Stimulated activated CD4-positive, alpha-beta T cell treated with anti-CD3 and anti-CD28 coated beads, Interleukin-12 subunit alpha, Interleukin-12 subunit beta, amount 100 ng/mL, for 24 hours (primary cell): ENCODE measurements at regions not wholly inside any gene's neighbourhood (a gene's known extent, or its start where the extent isn't known, plus 50 kb on each side); places are given as distances from the start of the nearest gene placed in this dataset.

Experiments used
- DNase-seq, 2 experiments: peaks; one replicate each; pipeline ENCODE4 v3.0.0-alpha.2; 2020; ENCODE audit warnings: low read depth in 2 of 2

GRCh38 chr2:60321816-60322215 is 231.6 kb downstream of the BCL11A start:
- no peak for DNase-seq

GRCh38 chr2:60320724-60321123 is 232.7 kb downstream of the BCL11A start:
- no peak for DNase-seq

GRCh38 chr2:60319031-60319547 is 234.4 kb downstream of the BCL11A start:
- no peak for DNase-seq

GRCh38 chr2:60318544-60318943 is 234.9 kb downstream of the BCL11A start:
- DNase-seq: no peak

- no peak for DNase-seq
Measured at GRCh38 chr2:60317844-60318243, 235.6 kb downstream of the BCL11A start.

- DNase-seq: no peak
Measured at GRCh38 chr2:60317034-60317386, 236.4 kb downstream of the BCL11A start.

- DNase-seq: no peak
Measured at GRCh38 chr2:60316381-60317033, 236.9 kb downstream of the BCL11A start.

- no peak for DNase-seq
Measured at GRCh38 chr2:60313470-60314172, 239.8 kb downstream of the BCL11A start.

GRCh38 chr2:60312618-60313017 is 240.8 kb downstream of the BCL11A start:
- no peak for DNase-seq

GRCh38 chr2:60311524-60311923 is 241.9 kb downstream of the BCL11A start:
- no peak for DNase-seq

GRCh38 chr2:60309941-60310660 is 243.4 kb downstream of the BCL11A start:
- no peak for DNase-seq

- DNase-seq: no peak
Measured at GRCh38 chr2:60309336-60309735, 244.1 kb downstream of the BCL11A start.

- DNase-seq: no peak
Measured at GRCh38 chr2:60306267-60306861, 247.1 kb downstream of the BCL11A start.

- DNase-seq: no peak
Measured at GRCh38 chr2:60303680-60304079, 249.8 kb downstream of the BCL11A start.

- DNase-seq: no peak
Measured at GRCh38 chr2:60302377-60303126, 250.9 kb downstream of the BCL11A start.

GRCh38 chr2:60301726-60302125 is 251.7 kb downstream of the BCL11A start:
- no peak for DNase-seq

GRCh38 chr2:60299179-60299578 is 254.3 kb downstream of the BCL11A start:
- no peak for DNase-seq

- no peak for DNase-seq
Measured at GRCh38 chr2:60298006-60298696, 255.3 kb downstream of the BCL11A start.

- no peak for DNase-seq
Measured at GRCh38 chr2:60297296-60298005, 256.0 kb downstream of the BCL11A start.

GRCh38 chr2:60296219-60296955 is 257.1 kb downstream of the BCL11A start:
- DNase-seq: no peak
